ENCODE measurements at regions not wholly inside any gene's neighbourhood (a gene's known extent, or its start where the extent isn't known, plus 50 kb on each side); places are given as distances from the start of the nearest gene placed in this dataset.
"Not testable (repeated sequence)": the region's sequence is repeated elsewhere in the genome, so short reads cannot be mapped to it uniquely, and the experiment has no call there.

GRCh38 chr9:103586721-103587120 lies 507.4 kb upstream of the SMC2 start:
- H3K9me3 ChIP-seq (ENCODE audit: control insufficient read depth, low read depth, low read length), result no peaks in the 10 kb centered on the region
- no peaks in the 10 kb centered on the region for H3K4me1 ChIP-seq (ENCODE audit: control insufficient read depth, extremely low read depth, insufficient read depth, low read length)
- no peak overlapping the region for H2AFZ ChIP-seq (ENCODE audit: control insufficient read depth, low read length)
- TF ChIP-seq CTCF (optimal IDR thresholded peaks at IDR 0.05 in 1 of 3, IDR thresholded peaks at IDR 0.05 in 1 of 3, conservative IDR thresholded peaks at IDR 0.05 in 1 of 3; ENCODE audit: extremely low read depth in 1 of 3, insufficient read depth in 2 of 3, low read length in 3 of 3) (no peak), EZH2 (IDR thresholded peaks at IDR 0.05; ENCODE audit: low read length) (no peak)
- FAIRE-seq, result no peak
- no peak overlapping the region for H3K4me2 ChIP-seq (ENCODE audit: control insufficient read depth, extremely low read depth, insufficient read depth, low read depth, low read length)
- no peaks in the 10 kb centered on the region for H3K9me1 ChIP-seq (ENCODE audit: control insufficient read depth, extremely low read depth, insufficient read depth, low read length)
- no peaks in the 10 kb centered on the region for H3K79me2 ChIP-seq (ENCODE audit: control insufficient read depth, insufficient read depth, low read length)
- no peaks in the 10 kb centered on the region for H3K36me3 ChIP-seq (ENCODE audit: control insufficient read depth in 2 of 2, extremely low read depth in 1 of 2, insufficient read depth in 2 of 2, low read length in 2 of 2)
- H3K4me3 ChIP-seq (ENCODE audit: control insufficient read depth in 2 of 3, extremely low read depth in 1 of 3, insufficient read depth in 2 of 3, low read depth in 1 of 3, low read length in 3 of 3), result no peak overlapping the region
- no peaks in the 10 kb centered on the region for H3K27me3 ChIP-seq (ENCODE audit: control insufficient read depth, extremely low read depth, insufficient read depth, low read length)
- H3K27ac ChIP-seq (ENCODE audit: control insufficient read depth, insufficient read depth, low read length), result no peak overlapping the region
- dilution Hi-C loops (cut with MboI; ENCODE audit: extremely low pct_ligation_motif_present, low sequenced_read_pairs), result no loop called here
- H4K20me1 ChIP-seq (ENCODE audit: control insufficient read depth, extremely low read depth, insufficient read depth, low read length), result no peaks in the 10 kb centered on the region
- no peak for DNase-seq (ENCODE audit: low read depth, low spot score)
- H3K9ac ChIP-seq (ENCODE audit: control insufficient read depth, extremely low read depth, insufficient read depth, low read length), result no peak overlapping the region

GRCh38 chr9:103601287-103601686 lies 492.8 kb upstream of the SMC2 start:
- no peaks in the 10 kb centered on the region for H3K27me3 ChIP-seq (ENCODE audit: control insufficient read depth, extremely low read depth, insufficient read depth, low read length)
- TF ChIP-seq EZH2 (IDR thresholded peaks at IDR 0.05; ENCODE audit: low read length) (no peak), CTCF (optimal IDR thresholded peaks at IDR 0.05 in 1 of 3, IDR thresholded peaks at IDR 0.05 in 1 of 3, conservative IDR thresholded peaks at IDR 0.05 in 1 of 3; ENCODE audit: extremely low read depth in 1 of 3, insufficient read depth in 2 of 3, low read length in 3 of 3) (no peak)
- H3K4me1 ChIP-seq (ENCODE audit: control insufficient read depth, extremely low read depth, insufficient read depth, low read length), result no peaks in the 10 kb centered on the region
- DNase-seq (ENCODE audit: low read depth, low spot score) (no peak), FAIRE-seq (no peak)
- no peak overlapping the region for H3K4me2 ChIP-seq (ENCODE audit: control insufficient read depth, extremely low read depth, insufficient read depth, low read depth, low read length)
- H3K9me3 ChIP-seq (ENCODE audit: control insufficient read depth, low read depth, low read length), result no peaks in the 10 kb centered on the region
- H3K9ac ChIP-seq (ENCODE audit: control insufficient read depth, extremely low read depth, insufficient read depth, low read length), result no peak overlapping the region
- no peaks in the 10 kb centered on the region for H4K20me1 ChIP-seq (ENCODE audit: control insufficient read depth, extremely low read depth, insufficient read depth, low read length)
- no peaks in the 10 kb centered on the region for H3K79me2 ChIP-seq (ENCODE audit: control insufficient read depth, insufficient read depth, low read length)
- dilution Hi-C loops (cut with MboI; ENCODE audit: extremely low pct_ligation_motif_present, low sequenced_read_pairs), result no loop called here
- no peak overlapping the region for H3K4me3 ChIP-seq (ENCODE audit: control insufficient read depth in 2 of 3, extremely low read depth in 1 of 3, insufficient read depth in 2 of 3, low read depth in 1 of 3, low read length in 3 of 3)
- no peak overlapping the region for H2AFZ ChIP-seq (ENCODE audit: control insufficient read depth, low read length)
- H3K27ac ChIP-seq (ENCODE audit: control insufficient read depth, insufficient read depth, low read length), result no peak overlapping the region
- no peaks in the 10 kb centered on the region for H3K9me1 ChIP-seq (ENCODE audit: control insufficient read depth, extremely low read depth, insufficient read depth, low read length)
- H3K36me3 ChIP-seq (ENCODE audit: control insufficient read depth in 2 of 2, extremely low read depth in 1 of 2, insufficient read depth in 2 of 2, low read length in 2 of 2), result no peaks in the 10 kb centered on the region

- FAIRE-seq; H3K36me3 ChIP-seq (ENCODE audit: control insufficient read depth in 2 of 2, extremely low read depth in 1 of 2, insufficient read depth in 2 of 2, low read length in 2 of 2); H3K9me3 ChIP-seq (ENCODE audit: control insufficient read depth, low read depth, low read length); H2AFZ ChIP-seq (ENCODE audit: control insufficient read depth, low read length); H3K27ac ChIP-seq (ENCODE audit: control insufficient read depth, insufficient read depth, low read length); H3K9me1 ChIP-seq (ENCODE audit: control insufficient read depth, extremely low read depth, insufficient read depth, low read length); H4K20me1 ChIP-seq (ENCODE audit: control insufficient read depth, extremely low read depth, insufficient read depth, low read length); H3K27me3 ChIP-seq (ENCODE audit: control insufficient read depth, extremely low read depth, insufficient read depth, low read length); H3K9ac ChIP-seq (ENCODE audit: control insufficient read depth, extremely low read depth, insufficient read depth, low read length); dilution Hi-C loops (cut with MboI; ENCODE audit: extremely low pct_ligation_motif_present, low sequenced_read_pairs); H3K4me2 ChIP-seq (ENCODE audit: control insufficient read depth, extremely low read depth, insufficient read depth, low read depth, low read length); DNase-seq (ENCODE audit: low read depth, low spot score); H3K4me3 ChIP-seq (ENCODE audit: control insufficient read depth in 2 of 3, extremely low read depth in 1 of 3, insufficient read depth in 2 of 3, low read depth in 1 of 3, low read length in 3 of 3); H3K79me2 ChIP-seq (ENCODE audit: control insufficient read depth, insufficient read depth, low read length); H3K4me1 ChIP-seq (ENCODE audit: control insufficient read depth, extremely low read depth, insufficient read depth, low read length): not testable (repeated sequence)
Observed at GRCh38 chr9:103611950-103612349, 482.2 kb upstream of the SMC2 start.

All from keratinocyte (primary cell).